ENCODE measurements at regions not wholly inside any gene's neighbourhood (a gene's known extent, or its start where the extent isn't known, plus 50 kb on each side); places are given as distances from the start of the nearest gene placed in this dataset.

DNA sequence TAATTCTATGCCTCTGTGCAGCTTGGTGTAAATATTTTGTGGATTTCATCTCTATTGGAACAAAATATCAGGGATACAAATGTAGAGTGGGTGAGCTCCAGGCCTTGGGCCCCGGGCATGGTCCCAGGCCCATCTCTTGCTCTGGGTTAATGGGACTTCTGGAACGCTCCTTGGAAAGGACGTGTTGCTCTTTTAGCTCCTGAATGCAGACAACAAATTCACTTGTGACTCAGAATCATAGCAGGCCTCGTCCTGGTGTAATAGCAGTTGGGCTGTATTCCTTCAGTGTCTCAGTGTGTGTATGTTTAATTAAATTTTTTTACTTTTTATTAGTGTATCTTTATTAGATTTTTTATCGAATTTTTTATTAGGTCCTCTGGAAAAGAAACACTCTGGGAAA, 266.7 kb upstream of the C2CD4B start:
- DNase-seq (ENCODE audit: unreplicated experiment) = no peak
- POLR2A ChIA-PET = no interaction called here
- Mint-ChIP-seq H3K27me3 (ENCODE audit: insufficient read depth, unreplicated experiment) (no peaks in the 10 kb centered on the region), H3K9me3 (ENCODE audit: unreplicated experiment) (peaks cover 7% of the 10 kb centered on the region), H3K27ac (ENCODE audit: low read depth, unreplicated experiment) (no peak overlapping the region), H3K4me1 (ENCODE audit: insufficient read depth, unreplicated experiment) (no peaks in the 10 kb centered on the region), H3K36me3 (ENCODE audit: insufficient read depth, unreplicated experiment) (no peaks in the 10 kb centered on the region), H3K4me3 (ENCODE audit: unreplicated experiment) (no peak overlapping the region)
- no TSS peak for BruUV-seq (replicated peaks)
- TF ChIP-seq, protein P1, sequence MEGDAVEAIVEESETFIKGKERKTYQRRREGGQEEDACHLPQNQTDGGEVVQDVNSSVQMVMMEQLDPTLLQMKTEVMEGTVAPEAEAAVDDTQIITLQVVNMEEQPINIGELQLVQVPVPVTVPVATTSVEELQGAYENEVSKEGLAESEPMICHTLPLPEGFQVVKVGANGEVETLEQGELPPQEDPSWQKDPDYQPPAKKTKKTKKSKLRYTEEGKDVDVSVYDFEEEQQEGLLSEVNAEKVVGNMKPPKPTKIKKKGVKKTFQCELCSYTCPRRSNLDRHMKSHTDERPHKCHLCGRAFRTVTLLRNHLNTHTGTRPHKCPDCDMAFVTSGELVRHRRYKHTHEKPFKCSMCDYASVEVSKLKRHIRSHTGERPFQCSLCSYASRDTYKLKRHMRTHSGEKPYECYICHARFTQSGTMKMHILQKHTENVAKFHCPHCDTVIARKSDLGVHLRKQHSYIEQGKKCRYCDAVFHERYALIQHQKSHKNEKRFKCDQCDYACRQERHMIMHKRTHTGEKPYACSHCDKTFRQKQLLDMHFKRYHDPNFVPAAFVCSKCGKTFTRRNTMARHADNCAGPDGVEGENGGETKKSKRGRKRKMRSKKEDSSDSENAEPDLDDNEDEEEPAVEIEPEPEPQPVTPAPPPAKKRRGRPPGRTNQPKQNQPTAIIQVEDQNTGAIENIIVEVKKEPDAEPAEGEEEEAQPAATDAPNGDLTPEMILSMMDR (IDR thresholded peaks at IDR 0.05; ENCODE audit: unreplicated experiment) = no peak
- CTCF ChIA-PET = interaction anchor here (1.1 kb wide), 1 partner anchor 310 kb away, joined by 4 read pairs; no protein-coding TSS in a partner anchor
- intact Hi-C loops (cut with micrococcal nuclease) = no loop called here

GRCh38 chr15:62432702-62433398, 267.8 kb upstream of the C2CD4B start:
- no peaks in the 10 kb centered on the region for H3K36me3 Mint-ChIP-seq (ENCODE audit: insufficient read depth, unreplicated experiment)
- CTCF ChIA-PET = interaction anchor here (0.6 kb wide), 1 partner anchor 117 kb away, joined by 3 read pairs; no protein-coding TSS in a partner anchor
- TF ChIP-seq, protein P1 (IDR thresholded peaks at IDR 0.05; ENCODE audit: unreplicated experiment) = no peak
- no peak overlapping the region for H3K27ac Mint-ChIP-seq (ENCODE audit: low read depth, unreplicated experiment)
- no peaks in the 10 kb centered on the region for H3K27me3 Mint-ChIP-seq (ENCODE audit: insufficient read depth, unreplicated experiment)
- no peaks in the 10 kb centered on the region for H3K4me1 Mint-ChIP-seq (ENCODE audit: insufficient read depth, unreplicated experiment)
- no TSS peak for BruUV-seq (replicated peaks)
- no peak for DNase-seq (ENCODE audit: unreplicated experiment)
- POLR2A ChIA-PET = no interaction called here
- peaks cover 7% of the 10 kb centered on the region for H3K9me3 Mint-ChIP-seq (ENCODE audit: unreplicated experiment)
- H3K4me3 Mint-ChIP-seq (ENCODE audit: unreplicated experiment) = no peak overlapping the region
- intact Hi-C loops (cut with micrococcal nuclease) = no loop called here

DNA sequence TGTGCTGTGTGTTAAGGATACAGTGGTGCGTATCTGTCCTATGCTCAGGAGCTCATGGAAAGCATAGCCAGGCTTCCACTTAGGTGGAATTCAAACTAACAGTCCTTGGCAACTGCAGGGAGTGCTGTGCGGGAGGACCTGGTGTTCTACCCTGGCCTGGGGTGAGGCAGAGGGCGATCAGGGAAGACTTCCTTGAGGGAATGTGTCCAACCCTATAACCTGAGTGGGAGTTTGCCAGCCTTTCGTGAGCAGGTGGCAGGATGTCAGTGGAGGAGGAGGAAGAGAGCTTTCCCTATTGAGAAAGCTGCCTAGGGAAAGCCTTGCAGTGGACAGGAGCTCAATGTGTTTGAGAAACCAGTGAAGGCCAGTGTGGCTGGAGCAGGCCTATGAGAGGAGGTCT, 271.1 kb upstream of the C2CD4B start:
- ChIA-PET CTCF (interaction anchor here (0.6 to 0.7 kb wide), 2 partner anchors 45 to 323 kb away, joined by 3 read pairs; no protein-coding TSS in a partner anchor), POLR2A (no interaction called here)
- peaks cover 7% of the 10 kb centered on the region for H3K9me3 Mint-ChIP-seq (ENCODE audit: unreplicated experiment)
- H3K27me3 Mint-ChIP-seq (ENCODE audit: insufficient read depth, unreplicated experiment) = no peaks in the 10 kb centered on the region
- no peak overlapping the region for H3K4me3 Mint-ChIP-seq (ENCODE audit: unreplicated experiment)
- no peak overlapping the region for H3K27ac Mint-ChIP-seq (ENCODE audit: low read depth, unreplicated experiment)
- intact Hi-C loops (cut with micrococcal nuclease) = no loop called here
- no peaks in the 10 kb centered on the region for H3K4me1 Mint-ChIP-seq (ENCODE audit: insufficient read depth, unreplicated experiment)
- H3K36me3 Mint-ChIP-seq (ENCODE audit: insufficient read depth, unreplicated experiment) = no peaks in the 10 kb centered on the region
- BruUV-seq (replicated peaks) = no TSS peak
- TF ChIP-seq, protein P1 (IDR thresholded peaks at IDR 0.05; ENCODE audit: unreplicated experiment) = no peak
- DNase-seq (ENCODE audit: unreplicated experiment) = no peak

GRCh38 chr15:62437753-62438152, 272.7 kb upstream of the C2CD4B start:
- intact Hi-C loops (cut with micrococcal nuclease) = no loop called here
- no peaks in the 10 kb centered on the region for H3K4me1 Mint-ChIP-seq (ENCODE audit: insufficient read depth, unreplicated experiment)
- H3K4me3 Mint-ChIP-seq (ENCODE audit: unreplicated experiment) = no peak overlapping the region
- no peaks in the 10 kb centered on the region for H3K27me3 Mint-ChIP-seq (ENCODE audit: insufficient read depth, unreplicated experiment)
- TF ChIP-seq, protein P1 (IDR thresholded peaks at IDR 0.05; ENCODE audit: unreplicated experiment) = no peak
- BruUV-seq (replicated peaks) = no TSS peak
- DNase-seq (ENCODE audit: unreplicated experiment) = no peak
- no peaks in the 10 kb centered on the region for H3K36me3 Mint-ChIP-seq (ENCODE audit: insufficient read depth, unreplicated experiment)
- H3K27ac Mint-ChIP-seq (ENCODE audit: low read depth, unreplicated experiment) = no peak overlapping the region
- ChIA-PET CTCF (no interaction called here), POLR2A (no interaction called here)
- peaks cover 7% of the 10 kb centered on the region for H3K9me3 Mint-ChIP-seq (ENCODE audit: unreplicated experiment)
